OCI-M1 (cell line): ENCODE measurements at regions not wholly inside any gene's neighbourhood (a gene's known extent, or its start where the extent isn't known, plus 50 kb on each side); places are given as distances from the start of the nearest gene placed in this dataset.
A peak's percentile ranks its signal among the peaks of the same experiment; 100 is the strongest.

Experiments
- DNase-seq: peaks from one replicate; lab custom pipeline; 2025; lab: John Stamatoyannopoulos, UW

GRCh38 chr1:201708691-201709090, 120.3 kb upstream of the IPO9 start:
- DNase-seq = no peak

GRCh38 chr1:201709564-201710295, 119.2 kb upstream of the IPO9 start:
- DNase-seq = peak; percentile 76

GRCh38 chr1:201710632-201711597, 118.0 kb upstream of the IPO9 start:
- no peak for DNase-seq

DNA sequence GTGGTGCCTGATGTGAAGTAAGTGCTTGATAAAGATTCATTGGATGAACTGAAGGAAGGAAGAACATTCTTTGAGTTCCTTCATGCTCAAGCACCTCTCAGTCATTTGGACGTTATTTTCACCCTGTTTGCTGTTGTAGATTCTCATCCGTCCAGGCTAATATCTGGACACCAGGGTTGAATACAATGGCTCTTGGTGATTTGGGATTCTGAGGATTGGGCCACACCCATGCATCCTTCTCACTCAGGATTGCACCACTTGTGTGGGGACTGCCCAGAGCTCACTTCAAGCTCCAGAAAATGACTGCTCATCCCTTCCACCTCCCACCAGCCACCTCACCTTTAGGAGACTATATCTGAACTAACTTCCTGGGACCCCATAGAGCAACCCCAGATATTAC, 117.1 kb upstream of the IPO9 start:
- no peak for DNase-seq

DNA sequence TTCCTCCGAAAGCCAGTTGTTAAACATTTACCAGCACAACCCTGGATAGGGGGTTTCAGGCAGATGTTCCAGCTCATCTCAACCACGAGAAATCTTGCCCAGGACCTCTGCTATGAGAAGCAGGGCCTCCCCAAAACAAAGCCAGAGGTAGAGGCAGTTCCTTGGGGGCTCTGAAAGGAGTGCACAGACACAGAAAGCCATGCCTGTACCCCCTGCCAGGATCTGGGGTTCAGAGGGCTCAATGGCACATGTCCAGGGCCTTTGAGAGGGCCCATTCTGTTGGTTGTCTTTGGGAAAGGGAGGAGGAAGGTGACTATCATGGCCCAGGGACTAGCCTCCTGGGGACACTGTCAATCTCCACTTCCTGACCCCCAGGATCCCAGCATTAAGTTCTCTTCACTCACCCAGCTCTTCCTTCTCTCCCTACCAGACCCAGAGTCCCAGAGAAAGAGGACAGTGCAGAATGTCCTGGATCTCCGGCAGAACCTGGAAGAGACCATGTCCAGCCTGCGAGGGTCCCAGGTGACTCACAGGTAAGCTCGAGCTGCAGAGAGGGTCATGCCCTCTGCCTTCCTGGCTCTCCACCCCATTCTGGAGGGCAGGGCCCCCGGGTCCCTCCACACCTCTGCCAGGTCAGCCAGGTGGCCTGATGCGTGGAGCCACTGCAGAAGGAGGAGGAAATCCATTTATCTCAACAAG, 116.4 kb upstream of the IPO9 start:
- no peak for DNase-seq

GRCh38 chr1:201713086-201713810, 115.7 kb upstream of the IPO9 start:
- DNase-seq = peak; percentile 76

GRCh38 chr1:201714542-201715329, 114.2 kb upstream of the IPO9 start:
- peak; percentile 62 for DNase-seq

DNA sequence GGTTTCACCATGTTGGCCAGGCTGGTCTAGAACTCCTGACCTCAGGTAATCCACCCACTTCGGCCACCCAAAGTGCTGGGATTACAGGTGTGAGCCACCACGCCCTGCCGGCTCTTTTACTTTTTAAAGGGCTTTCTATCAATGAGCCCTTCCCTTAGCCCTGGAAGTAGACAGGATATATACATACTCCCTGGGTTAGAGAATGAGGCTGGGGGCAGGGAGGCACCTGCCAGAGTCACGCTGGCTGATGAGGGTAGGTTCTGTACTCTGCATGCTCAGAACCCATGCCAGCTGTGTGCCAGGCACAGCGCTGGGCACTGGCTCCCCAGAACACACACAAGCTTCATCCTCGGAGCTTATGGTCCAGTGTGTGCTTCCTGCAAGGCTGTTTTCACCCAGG, 113.6 kb upstream of the IPO9 start:
- no peak for DNase-seq

GRCh38 chr1:201715801-201716741, 112.9 kb upstream of the IPO9 start:
- DNase-seq = peak; percentile 59

DNA sequence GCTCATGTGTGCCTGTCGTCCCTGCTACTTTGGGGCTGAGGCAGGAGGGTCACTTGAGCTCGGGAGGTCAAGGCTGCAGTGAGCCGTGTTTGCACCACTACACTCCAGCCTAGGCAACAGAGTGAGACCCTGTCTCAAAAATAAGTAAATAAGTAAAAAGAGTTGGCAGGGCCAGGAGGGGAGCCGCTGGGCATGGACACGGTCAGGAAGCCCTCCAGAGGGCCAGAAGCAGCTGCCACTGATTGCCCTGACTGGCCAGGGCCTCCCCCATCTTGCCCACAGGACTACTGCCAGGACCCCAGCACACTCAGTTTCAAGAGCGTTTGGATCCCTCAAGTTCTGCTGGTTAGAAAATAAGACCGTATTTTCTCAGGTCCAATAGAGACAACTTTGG, 112.2 kb upstream of the IPO9 start:
- DNase-seq = no peak

- DNase-seq = no peak
Observed at GRCh38 chr1:201717286-201717685, 111.7 kb upstream of the IPO9 start.

DNA sequence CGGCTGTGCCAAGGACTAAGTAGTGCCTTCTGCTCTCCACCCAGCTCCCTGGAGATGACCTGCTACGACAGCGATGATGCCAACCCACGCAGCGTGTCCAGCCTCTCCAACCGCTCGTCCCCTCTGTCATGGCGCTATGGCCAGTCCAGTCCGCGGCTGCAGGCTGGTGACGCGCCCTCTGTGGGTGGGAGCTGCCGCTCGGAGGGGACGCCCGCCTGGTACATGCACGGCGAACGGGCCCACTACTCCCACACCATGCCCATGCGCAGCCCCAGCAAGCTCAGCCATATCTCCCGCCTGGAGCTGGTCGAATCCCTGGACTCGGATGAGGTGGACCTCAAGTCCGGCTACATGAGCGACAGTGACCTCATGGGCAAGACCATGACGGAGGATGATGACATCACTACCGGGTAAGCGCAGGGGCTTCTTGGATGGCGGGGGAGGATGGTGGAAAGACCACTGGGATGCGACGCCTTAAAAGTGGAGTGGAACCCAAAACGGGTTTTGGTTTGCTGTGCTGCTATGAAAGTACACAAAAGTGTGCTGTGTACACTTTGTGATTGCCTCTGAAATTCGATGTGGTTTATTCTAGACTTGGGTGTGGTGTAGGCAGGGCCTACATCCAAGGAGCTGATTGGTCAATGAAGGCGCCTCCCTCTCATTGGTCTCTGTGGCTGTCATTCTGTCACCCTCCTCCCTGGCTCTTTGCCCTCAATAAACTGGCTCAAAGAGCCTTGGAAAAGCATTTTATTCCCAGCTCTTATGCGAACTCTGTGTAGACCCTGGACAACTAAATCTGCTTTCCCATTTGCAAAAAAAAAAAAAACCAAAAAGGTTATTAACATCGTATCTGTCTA, 110.4 kb upstream of the IPO9 start:
- DNase-seq = no peak

DNA sequence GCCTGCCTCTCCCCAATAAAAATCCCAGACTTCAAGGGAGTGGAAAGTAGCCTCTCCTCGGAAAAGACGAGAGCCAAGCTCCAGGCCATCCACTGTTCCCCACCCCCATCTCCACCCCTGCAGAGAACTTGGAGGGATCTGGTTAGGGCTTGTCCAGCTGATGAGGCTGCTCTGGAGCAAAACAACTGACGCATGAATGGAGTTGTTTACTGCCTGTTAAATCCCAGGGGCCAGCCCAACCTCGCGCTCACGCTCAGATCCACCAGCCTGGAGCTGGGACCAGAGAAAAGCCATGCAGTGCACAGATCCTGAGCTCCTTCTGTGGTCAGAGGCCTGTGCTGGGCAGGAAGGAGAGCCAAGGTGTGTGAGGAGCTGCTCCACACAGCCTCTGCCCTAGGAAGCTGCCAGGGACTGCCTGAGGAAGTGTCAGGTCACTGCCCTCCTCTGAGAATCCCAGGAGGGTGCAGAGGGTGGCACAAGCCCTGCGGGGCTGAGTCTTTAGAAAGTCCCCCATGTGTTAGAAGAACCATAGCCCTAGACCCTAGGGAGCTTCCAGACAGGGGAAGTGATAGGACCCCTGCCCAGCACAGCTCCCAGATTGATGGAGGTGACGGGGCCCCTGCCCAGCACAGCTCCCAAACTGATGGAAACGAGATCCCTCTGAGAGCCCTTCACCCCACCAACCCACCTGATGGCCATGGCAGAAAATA, 109.0 kb upstream of the IPO9 start:
- no peak for DNase-seq

DNA sequence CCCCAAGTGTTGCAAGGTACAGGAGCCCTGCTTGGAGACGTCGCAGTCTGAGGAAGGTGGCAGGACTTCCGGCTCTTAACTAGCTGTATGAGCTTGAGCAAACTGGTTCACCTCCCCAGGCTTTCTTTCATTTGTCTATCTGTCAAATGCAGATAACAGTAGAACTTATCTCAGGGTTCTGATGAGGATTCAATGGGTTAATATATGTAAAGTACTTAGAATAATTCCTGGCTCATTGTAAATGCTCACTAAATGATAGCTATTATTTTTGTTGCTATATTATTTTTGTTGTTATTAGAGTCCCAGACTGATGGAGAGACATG, 108.5 kb upstream of the IPO9 start:
- no peak for DNase-seq

DNA sequence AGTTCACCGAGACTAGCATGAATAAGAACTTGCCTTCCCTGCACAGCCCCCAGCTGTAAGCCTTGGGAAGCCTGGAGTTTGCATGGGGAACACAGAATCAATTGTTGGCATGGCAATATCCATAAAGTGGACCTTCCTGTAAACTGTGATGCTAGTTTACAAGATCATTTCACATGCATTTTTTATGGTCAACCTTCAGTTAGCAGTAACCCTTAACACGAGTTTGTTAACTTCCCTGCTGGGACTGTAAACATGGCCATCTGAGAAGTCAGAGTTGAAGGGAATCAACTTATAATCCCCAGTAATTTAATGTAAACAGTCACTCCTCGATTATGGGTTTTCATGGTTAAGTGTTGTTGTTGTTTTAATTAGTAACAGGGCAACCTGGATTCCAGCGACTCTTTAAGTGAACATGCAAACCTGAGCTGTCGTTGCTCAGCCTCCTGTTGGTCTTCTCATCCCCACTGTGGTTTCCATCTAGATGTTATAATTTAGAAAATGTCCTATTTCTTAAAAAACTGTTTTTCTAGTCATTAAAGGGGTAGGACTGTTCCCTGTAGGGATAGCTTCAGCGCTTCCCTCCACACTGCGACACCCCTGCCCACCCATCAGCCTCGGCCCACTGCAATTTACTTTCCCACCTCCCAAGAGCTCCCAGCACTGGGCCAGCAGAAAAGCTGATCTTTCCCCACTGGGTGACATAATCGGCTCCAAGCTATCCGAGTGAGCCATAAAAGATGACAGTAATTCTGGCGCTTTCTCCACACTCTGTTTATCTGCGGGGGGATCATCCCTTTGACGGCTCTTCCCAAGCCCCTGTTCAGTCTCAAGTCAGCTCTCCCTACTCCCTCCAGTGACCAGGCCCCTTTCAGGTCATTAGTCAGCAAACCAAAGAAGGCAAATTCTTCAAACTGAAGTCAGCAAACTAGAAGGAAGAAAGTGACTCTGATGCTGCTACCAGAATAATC, 107.6 kb upstream of the IPO9 start:
- DNase-seq = no peak

- DNase-seq = no peak
Observed at GRCh38 chr1:201724039-201724765, 104.8 kb upstream of the IPO9 start.

DNA sequence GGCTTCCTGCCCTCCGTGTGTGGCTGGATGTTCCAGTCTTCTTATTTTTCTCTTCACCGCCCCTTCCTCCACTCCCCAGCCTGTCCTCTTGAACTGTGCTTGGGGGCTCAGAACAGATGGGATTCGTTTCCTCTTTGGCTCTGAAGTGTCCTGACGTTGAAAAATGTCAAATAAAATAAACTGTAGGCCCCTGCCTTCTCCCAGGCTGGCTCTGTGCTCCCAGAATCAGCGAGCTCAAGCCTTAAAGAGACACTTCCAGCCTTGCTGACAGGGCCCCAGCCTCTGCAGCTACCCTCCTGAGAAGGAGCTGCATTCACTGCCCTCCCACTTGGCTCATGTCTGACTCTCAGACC, 104.2 kb upstream of the IPO9 start:
- no peak for DNase-seq
